ENCODE measurements at regions not wholly inside any gene's neighbourhood (a gene's known extent, or its start where the extent isn't known, plus 50 kb on each side); places are given as distances from the start of the nearest gene placed in this dataset.

DNA sequence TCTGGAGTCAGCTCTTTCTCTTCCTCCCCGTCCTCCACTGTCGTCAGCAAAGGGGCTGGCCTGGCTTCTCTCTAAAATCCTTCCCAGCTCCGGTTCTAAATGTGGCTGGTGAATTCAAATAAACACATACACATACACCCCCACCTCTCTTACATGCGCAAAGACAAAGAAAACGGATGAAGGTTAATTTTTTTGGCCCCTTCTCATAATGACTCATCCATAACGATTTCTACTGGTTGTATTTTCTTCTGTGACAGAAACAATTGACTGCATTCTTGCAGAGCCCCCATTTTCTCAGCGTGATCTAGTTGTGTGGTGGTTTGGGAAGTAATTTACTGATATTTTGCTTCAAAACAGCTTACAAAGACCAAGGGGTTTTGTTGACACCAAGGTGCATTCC lies 130.0 kb upstream of the NTM start:
- H3K79me1 ChIP-seq (ENCODE audit: low read length), result no peaks in the 10 kb centered on the region
- H2BK5ac ChIP-seq (ENCODE audit: low read depth, low read length, poor library complexity), result no peak overlapping the region
- WGBS (ENCODE audit: extremely low coverage, insufficient coverage, insufficient read length), result no CpG with 5 or more reads among the region's 7 CpGs
- no peak overlapping the region for H2BK120ac ChIP-seq (ENCODE audit: insufficient read depth, low read length, poor library complexity)
- no peak overlapping the region for H2AK5ac ChIP-seq (ENCODE audit: low read length)
- no peaks in the 10 kb centered on the region for H3K36me3 ChIP-seq (ENCODE audit: control insufficient read depth in 1 of 2, insufficient read depth in 2 of 2, low read length in 2 of 2)
- no peaks in the 10 kb centered on the region for H3K27me3 ChIP-seq (ENCODE audit: insufficient read depth, low read length)
- no peak for DNase-seq
- no peak overlapping the region for H3K27ac ChIP-seq (ENCODE audit: low read depth, low read length)
- H2AFZ ChIP-seq (ENCODE audit: insufficient read depth, low read length, poor library complexity), result no peak overlapping the region
- H4K8ac ChIP-seq (ENCODE audit: low read depth, low read length), result no peak overlapping the region
- H4K91ac ChIP-seq (ENCODE audit: low read depth, low read length), result no peak overlapping the region
- peaks cover 2% of the 10 kb centered on the region for H3K9me3 ChIP-seq (ENCODE audit: insufficient read depth, low read depth, low read length)
- no peak overlapping the region for H3K23ac ChIP-seq (ENCODE audit: low read length)
- no peaks in the 10 kb centered on the region for H3K79me2 ChIP-seq (ENCODE audit: control insufficient read depth, insufficient read depth, low read length, poor library complexity)
- H3K18ac ChIP-seq (ENCODE audit: low read length), result no peak overlapping the region
- no peak overlapping the region for H3K4me3 ChIP-seq (ENCODE audit: low read depth, low read length)
- H3K4me1 ChIP-seq (ENCODE audit: control insufficient read depth in 1 of 2, insufficient read depth in 2 of 2, low read length in 2 of 2), result no peaks in the 10 kb centered on the region
- no peak overlapping the region for H3K4ac ChIP-seq (ENCODE audit: low read depth, low read length)
- H3K9ac ChIP-seq (ENCODE audit: low read length), result no peak overlapping the region
- H3K4me2 ChIP-seq (ENCODE audit: low read length), result no peak overlapping the region
- no peak overlapping the region for H2BK12ac ChIP-seq (ENCODE audit: low read length)
- no peak overlapping the region for H3K14ac ChIP-seq (ENCODE audit: low read length)
- H4K12ac ChIP-seq (ENCODE audit: low read depth, low read length), result no peak overlapping the region

DNA sequence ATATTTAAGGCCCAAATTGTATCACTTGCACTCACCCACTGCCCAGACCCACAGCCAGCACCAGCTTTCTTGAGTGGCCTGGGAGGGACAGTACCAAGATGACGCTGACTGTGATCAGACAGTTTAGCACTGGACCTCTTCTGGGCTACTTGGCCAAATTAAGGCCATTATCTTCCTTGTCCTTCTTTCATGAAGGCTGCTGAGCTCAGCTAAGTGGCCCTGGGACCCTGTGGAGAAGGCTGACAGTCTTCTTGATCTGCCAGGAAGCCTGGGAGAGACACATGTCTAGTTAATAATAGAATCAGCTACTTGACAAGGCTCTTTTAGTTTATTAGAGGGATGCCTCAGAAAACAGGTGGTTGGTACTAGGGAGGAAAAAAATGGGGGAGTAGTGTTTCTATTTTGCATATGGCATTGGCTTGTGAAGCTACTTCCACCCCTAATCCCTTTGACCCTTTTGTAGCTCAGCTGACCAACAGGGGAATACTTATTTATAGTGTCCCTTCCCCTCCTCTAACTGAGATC lies 127.9 kb upstream of the NTM start:
- Histone ChIP-seq H3K27ac (ENCODE audit: low read depth, low read length) (no peak overlapping the region), H2BK5ac (ENCODE audit: low read depth, low read length, poor library complexity) (no peak overlapping the region), H3K23ac (ENCODE audit: low read length) (no peak overlapping the region), H2BK120ac (ENCODE audit: insufficient read depth, low read length, poor library complexity) (no peak overlapping the region), H3K4me3 (ENCODE audit: low read depth, low read length) (no peak overlapping the region), H3K14ac (ENCODE audit: low read length) (no peak overlapping the region), H3K9ac (ENCODE audit: low read length) (no peak overlapping the region), H3K4ac (ENCODE audit: low read depth, low read length) (no peak overlapping the region), H3K9me3 (ENCODE audit: insufficient read depth, low read depth, low read length) (peaks cover 2% of the 10 kb centered on the region), H3K18ac (ENCODE audit: low read length) (no peak overlapping the region), H3K79me1 (ENCODE audit: low read length) (no peaks in the 10 kb centered on the region), H4K91ac (ENCODE audit: low read depth, low read length) (no peak overlapping the region), H2AFZ (ENCODE audit: insufficient read depth, low read length, poor library complexity) (no peak overlapping the region), H3K79me2 (ENCODE audit: control insufficient read depth, insufficient read depth, low read length, poor library complexity) (no peaks in the 10 kb centered on the region), H4K8ac (ENCODE audit: low read depth, low read length) (no peak overlapping the region), H4K12ac (ENCODE audit: low read depth, low read length) (no peak overlapping the region), H2AK5ac (ENCODE audit: low read length) (no peak overlapping the region), H3K4me1 (ENCODE audit: control insufficient read depth in 1 of 2, insufficient read depth in 2 of 2, low read length in 2 of 2) (no peaks in the 10 kb centered on the region), H2BK12ac (ENCODE audit: low read length) (no peak overlapping the region), H3K36me3 (ENCODE audit: control insufficient read depth in 1 of 2, insufficient read depth in 2 of 2, low read length in 2 of 2) (no peaks in the 10 kb centered on the region), H3K27me3 (ENCODE audit: insufficient read depth, low read length) (no peaks in the 10 kb centered on the region), H3K4me2 (ENCODE audit: low read length) (no peak overlapping the region)
- DNase-seq, result no peak
- no CpG with 5 or more reads among the region's 1 CpG for WGBS (ENCODE audit: extremely low coverage, insufficient coverage, insufficient read length)

DNA sequence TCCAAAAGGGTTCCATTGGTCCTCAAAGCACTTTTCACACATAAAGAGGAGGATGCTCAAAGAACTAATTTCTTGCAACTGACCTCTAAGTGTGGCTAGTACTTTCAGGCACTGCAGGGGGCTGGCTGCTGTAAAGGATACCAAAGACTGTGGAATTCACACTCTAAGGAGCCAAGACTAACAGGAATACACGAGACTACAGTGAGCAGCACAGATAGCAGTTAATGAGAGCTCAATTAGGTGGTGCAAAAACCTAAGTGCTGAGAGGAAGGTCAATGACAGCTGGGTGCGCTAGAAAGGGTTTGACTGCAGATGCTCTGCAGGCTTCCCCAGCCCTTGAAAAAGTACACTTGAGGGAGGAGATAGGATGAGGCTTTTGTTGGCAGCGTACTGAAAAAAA lies 124.3 kb upstream of the NTM start:
- H3K36me3 ChIP-seq (ENCODE audit: control insufficient read depth in 1 of 2, insufficient read depth in 2 of 2, low read length in 2 of 2), result no peaks in the 10 kb centered on the region
- no peak overlapping the region for H3K18ac ChIP-seq (ENCODE audit: low read length)
- H3K9ac ChIP-seq (ENCODE audit: low read length), result no peak overlapping the region
- no peak overlapping the region for H4K91ac ChIP-seq (ENCODE audit: low read depth, low read length)
- H3K14ac ChIP-seq (ENCODE audit: low read length), result no peak overlapping the region
- no peak overlapping the region for H2BK5ac ChIP-seq (ENCODE audit: low read depth, low read length, poor library complexity)
- WGBS (ENCODE audit: extremely low coverage, insufficient coverage, insufficient read length), result no CpG with 5 or more reads among the region's 3 CpGs
- no peak overlapping the region for H4K8ac ChIP-seq (ENCODE audit: low read depth, low read length)
- DNase-seq, result no peak
- H2AFZ ChIP-seq (ENCODE audit: insufficient read depth, low read length, poor library complexity), result no peak overlapping the region
- no peak overlapping the region for H4K12ac ChIP-seq (ENCODE audit: low read depth, low read length)
- H3K27me3 ChIP-seq (ENCODE audit: insufficient read depth, low read length), result no peaks in the 10 kb centered on the region
- H3K4ac ChIP-seq (ENCODE audit: low read depth, low read length), result no peak overlapping the region
- no peaks in the 10 kb centered on the region for H3K4me1 ChIP-seq (ENCODE audit: control insufficient read depth in 1 of 2, insufficient read depth in 2 of 2, low read length in 2 of 2)
- no peaks in the 10 kb centered on the region for H3K79me1 ChIP-seq (ENCODE audit: low read length)
- H3K23ac ChIP-seq (ENCODE audit: low read length), result no peak overlapping the region
- no peaks in the 10 kb centered on the region for H3K79me2 ChIP-seq (ENCODE audit: control insufficient read depth, insufficient read depth, low read length, poor library complexity)
- no peak overlapping the region for H3K4me2 ChIP-seq (ENCODE audit: low read length)
- no peak overlapping the region for H2AK5ac ChIP-seq (ENCODE audit: low read length)
- H2BK120ac ChIP-seq (ENCODE audit: insufficient read depth, low read length, poor library complexity), result no peak overlapping the region
- no peak overlapping the region for H2BK12ac ChIP-seq (ENCODE audit: low read length)
- no peak overlapping the region for H3K4me3 ChIP-seq (ENCODE audit: low read depth, low read length)
- no peak overlapping the region for H3K27ac ChIP-seq (ENCODE audit: low read depth, low read length)
- no peaks in the 10 kb centered on the region for H3K9me3 ChIP-seq (ENCODE audit: insufficient read depth, low read depth, low read length)

DNA sequence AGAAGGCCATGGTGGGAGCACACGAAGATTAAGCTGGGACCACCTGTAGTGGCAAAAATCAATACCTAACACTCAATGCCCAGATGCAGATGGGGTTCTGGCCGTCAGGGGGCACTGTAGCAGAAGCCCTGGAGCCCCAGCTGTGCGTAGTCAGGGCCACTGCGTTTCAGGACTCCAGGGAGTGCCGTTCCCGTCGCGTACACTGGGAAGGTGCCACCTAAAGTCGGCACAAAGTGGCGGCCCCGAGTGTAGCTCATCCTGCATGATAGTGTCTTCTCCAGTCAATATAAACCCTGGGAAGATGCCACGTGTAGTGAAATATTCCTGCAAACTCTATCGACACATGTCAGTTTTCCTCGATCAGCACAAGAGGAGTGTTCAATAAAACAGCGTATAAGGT lies 123.8 kb upstream of the NTM start:
- no peaks in the 10 kb centered on the region for H3K27me3 ChIP-seq (ENCODE audit: insufficient read depth, low read length)
- no peaks in the 10 kb centered on the region for H3K4me1 ChIP-seq (ENCODE audit: control insufficient read depth in 1 of 2, insufficient read depth in 2 of 2, low read length in 2 of 2)
- no peaks in the 10 kb centered on the region for H3K36me3 ChIP-seq (ENCODE audit: control insufficient read depth in 1 of 2, insufficient read depth in 2 of 2, low read length in 2 of 2)
- DNase-seq, result peak; percentile 11 to 27
- no peak overlapping the region for H2AFZ ChIP-seq (ENCODE audit: insufficient read depth, low read length, poor library complexity)
- no peak overlapping the region for H2BK12ac ChIP-seq (ENCODE audit: low read length)
- WGBS (ENCODE audit: extremely low coverage, insufficient coverage, insufficient read length), result no CpG with 5 or more reads among the region's 15 CpGs
- H3K79me2 ChIP-seq (ENCODE audit: control insufficient read depth, insufficient read depth, low read length, poor library complexity), result no peaks in the 10 kb centered on the region
- no peaks in the 10 kb centered on the region for H3K9me3 ChIP-seq (ENCODE audit: insufficient read depth, low read depth, low read length)
- H2BK5ac ChIP-seq (ENCODE audit: low read depth, low read length, poor library complexity), result no peak overlapping the region
- H3K4me3 ChIP-seq (ENCODE audit: low read depth, low read length), result no peak overlapping the region
- no peak overlapping the region for H4K8ac ChIP-seq (ENCODE audit: low read depth, low read length)
- peak overlapping the region; percentile 25 for H3K4me2 ChIP-seq (ENCODE audit: low read length)
- no peak overlapping the region for H3K18ac ChIP-seq (ENCODE audit: low read length)
- H3K4ac ChIP-seq (ENCODE audit: low read depth, low read length), result no peak overlapping the region
- H3K14ac ChIP-seq (ENCODE audit: low read length), result no peak overlapping the region
- H3K9ac ChIP-seq (ENCODE audit: low read length), result no peak overlapping the region
- H3K23ac ChIP-seq (ENCODE audit: low read length), result no peak overlapping the region
- no peak overlapping the region for H4K91ac ChIP-seq (ENCODE audit: low read depth, low read length)
- no peaks in the 10 kb centered on the region for H3K79me1 ChIP-seq (ENCODE audit: low read length)
- H2BK120ac ChIP-seq (ENCODE audit: insufficient read depth, low read length, poor library complexity), result no peak overlapping the region
- H4K12ac ChIP-seq (ENCODE audit: low read depth, low read length), result no peak overlapping the region
- H3K27ac ChIP-seq (ENCODE audit: low read depth, low read length), result no peak overlapping the region
- H2AK5ac ChIP-seq (ENCODE audit: low read length), result no peak overlapping the region
